ENCODE measurements at regions not wholly inside any gene's neighbourhood (a gene's known extent, or its start where the extent isn't known, plus 50 kb on each side); places are given as distances from the start of the nearest gene placed in this dataset.

GRCh38 chr5:54829102-54829501 lies 156.3 kb downstream of the ESM1 start:
- TF ChIP-seq RAD21 (IDR thresholded peaks at IDR 0.05; ENCODE audit: low read length) (no peak), CTCF (IDR thresholded peaks at IDR 0.05) (no peak), ZBTB33 (IDR thresholded peaks at IDR 0.05; ENCODE audit: borderline replicate concordance, low read depth) (no peak), YY1 (IDR thresholded peaks at IDR 0.05; ENCODE audit: low read depth) (no peak), MAX (IDR thresholded peaks at IDR 0.05; ENCODE audit: low read depth) (no peak), TCF12 (IDR thresholded peaks at IDR 0.05) (no peak), EZH2phosphoT487 (IDR thresholded peaks at IDR 0.05; ENCODE audit: borderline replicate concordance, low read depth) (no peak), CHD2 (IDR thresholded peaks at IDR 0.05; ENCODE audit: low read length, partially characterized antibody) (no peak), SIN3A (IDR thresholded peaks at IDR 0.05; ENCODE audit: borderline replicate concordance, low read depth, low read length) (no peak), EP300 (IDR thresholded peaks at IDR 0.05; ENCODE audit: borderline replicate concordance in 1 of 2, low read depth in 1 of 2, low read length in 1 of 2) (no peak), REST (IDR thresholded peaks at IDR 0.05; ENCODE audit: low read depth, low read length) (no peak)

Data from SK-N-SH (cell line).